Liver (tissue), 8 donors: ENCODE measurements at regions not wholly inside any gene's neighbourhood (a gene's known extent, or its start where the extent isn't known, plus 50 kb on each side); places are given as distances from the start of the nearest gene placed in this dataset.

Source experiments
- DNase-seq: peaks from one replicate; pipeline ENCODE4 v3.0.0-alpha.2; 2017; ENCODE audit warnings: low spot score
- H3K27ac ChIP-seq, 2 donors: one replicate each; pipeline ENCODE4 v1.7.0; 2013; ENCODE audit warnings: inconsistent platforms in 2 of 2, low read length in 2 of 2, control low read depth in 1 of 2, low read depth in 1 of 2, mild to moderate bottlenecking in 1 of 2
- H3K27me3 ChIP-seq, 4 donors: one replicate each; pipeline versions ENCODE4 v1.6.1 to v1.7.0; 2013; ENCODE audit warnings: low read length in 3 of 4, inconsistent platforms in 1 of 4, mild to moderate bottlenecking in 1 of 4, moderate library complexity in 1 of 4; ENCODE audit not compliant: control insufficient read depth in 4 of 4, insufficient read depth in 4 of 4
- H3K36me3 ChIP-seq, 4 donors: one replicate each; pipeline versions ENCODE4 v1.6.1 to v1.7.0; 2013; ENCODE audit warnings: low read length in 3 of 4, mild to moderate bottlenecking in 3 of 4, low read depth in 1 of 4, moderate library complexity in 1 of 4; ENCODE audit not compliant: control insufficient read depth in 4 of 4, insufficient read depth in 3 of 4
- H3K4me1 ChIP-seq, 4 donors: one replicate each; pipeline versions ENCODE4 v1.6.1 to v1.7.0; 2013; ENCODE audit warnings: low read length in 3 of 4, mild to moderate bottlenecking in 3 of 4, moderate library complexity in 1 of 4; ENCODE audit not compliant: control insufficient read depth in 4 of 4, insufficient read depth in 4 of 4
- H3K4me3 ChIP-seq, 3 donors: one replicate each; pipeline versions ENCODE4 v1.6.1 to v1.7.0; 2013; ENCODE audit warnings: low read length in 3 of 3, control low read depth in 1 of 3, low read depth in 1 of 3, mild to moderate bottlenecking in 1 of 3
- H3K9ac ChIP-seq, 2 donors: one replicate each; pipeline ENCODE4 v1.7.0; 2013; ENCODE audit warnings: low read length in 2 of 2, mild to moderate bottlenecking in 2 of 2, moderate library complexity in 2 of 2, control low read depth in 1 of 2, low read depth in 1 of 2
- H3K9me3 ChIP-seq, 4 donors: one replicate each; pipeline versions ENCODE4 v1.6.1 to v1.7.0; 2013; ENCODE audit warnings: low read length in 3 of 4; ENCODE audit not compliant: control insufficient read depth in 4 of 4
- ATF3 ChIP-seq: IDR thresholded peaks from 2 replicates; pipeline ENCODE4 v1.6.1; 2016; ENCODE audit warnings: antibody characterized with exemption
- CTCF ChIP-seq: fragments of 150-350 bp; IDR thresholded peaks from 2 replicates; pipeline ENCODE4 v1.5.1; 2017; ENCODE audit warnings: improper control_type of control experiment, low read depth, low read length; ENCODE audit not compliant: missing input control
- EGR1 ChIP-seq, 2 donors: IDR thresholded peaks; 2 replicates each; pipeline ENCODE4 v1.6.1; 2016 to 2018; ENCODE audit warnings: antibody characterized with exemption in 2 of 2, low read depth in 2 of 2
- FOXA1 ChIP-seq: IDR thresholded peaks from 2 replicates; pipeline ENCODE4 v1.6.1; 2016; ENCODE audit warnings: antibody characterized with exemption
- FOXA2 ChIP-seq: IDR thresholded peaks from 2 replicates; pipeline ENCODE4 v1.6.1; 2016; ENCODE audit warnings: antibody characterized with exemption
- GABPA ChIP-seq, 2 donors: IDR thresholded peaks in 1 of 2; conservative IDR thresholded peaks in 1 of 2; 2 replicates each; pipeline ENCODE4 v1.6.1; 2016; ENCODE audit warnings: antibody characterized with exemption in 2 of 2, mild to moderate bottlenecking in 1 of 2, moderate library complexity in 1 of 2
- HNF4A ChIP-seq, 2 donors: conservative IDR thresholded peaks; 2 replicates each; pipeline ENCODE4 v1.6.1; 2016; ENCODE audit warnings: antibody characterized with exemption in 2 of 2, mild to moderate bottlenecking in 2 of 2
- HNF4G ChIP-seq: IDR thresholded peaks from 2 replicates; pipeline ENCODE4 v1.6.1; 2016; ENCODE audit warnings: antibody characterized with exemption
- JUND ChIP-seq, 2 donors: IDR thresholded peaks; 2 replicates each; pipeline ENCODE4 v1.6.1; 2016; ENCODE audit warnings: antibody characterized with exemption in 2 of 2
- MAX ChIP-seq: IDR thresholded peaks from 2 replicates; pipeline ENCODE4 v1.6.1; 2016; ENCODE audit warnings: antibody characterized with exemption
- NR2F2 ChIP-seq: IDR thresholded peaks from 2 replicates; pipeline ENCODE4 v1.6.1; 2016; ENCODE audit warnings: antibody characterized with exemption
- RAD21 ChIP-seq, 2 donors: IDR thresholded peaks; 2 replicates each; pipeline ENCODE4 v1.6.1; 2016; ENCODE audit warnings: antibody characterized with exemption in 2 of 2, mild to moderate bottlenecking in 2 of 2
- REST ChIP-seq: IDR thresholded peaks from 2 replicates; pipeline ENCODE4 v1.6.1; 2016; ENCODE audit warnings: antibody characterized with exemption, mild to moderate bottlenecking
- RXRA ChIP-seq, 2 donors: IDR thresholded peaks; 2 replicates each; pipeline ENCODE4 v1.6.1; 2017 to 2018; ENCODE audit warnings: antibody characterized with exemption in 2 of 2, mild to moderate bottlenecking in 1 of 2
- SP1 ChIP-seq: IDR thresholded peaks from 2 replicates; pipeline ENCODE4 v1.6.1; 2018; ENCODE audit warnings: antibody characterized with exemption, mild to moderate bottlenecking
- TAF1 ChIP-seq: conservative IDR thresholded peaks from 2 replicates; pipeline ENCODE4 v1.6.1; 2016; ENCODE audit warnings: antibody characterized with exemption, mild to moderate bottlenecking
- ZBTB33 ChIP-seq: IDR thresholded peaks from 2 replicates; pipeline ENCODE4 v1.6.1; 2016; ENCODE audit warnings: antibody characterized with exemption
- WGBS: extraction: QIAGEN DNeasy Blood & Tissue Kit; methylation state at CpG from one replicate; pipeline ENCODE4 v1.1.7; 2013; 5-methylcytosine and 5-hydroxymethylcytosine counted together
- donor health status: healthy.
- donor health status: healthy.
- donor health status: healthy.
- donor health status: healthy.
- donor health status: healthy.

GRCh38 chr3:164233951-164234350 is 844.3 kb downstream of the SI start:
- no peak for TF ChIP-seq RXRA (IDR thresholded peaks at IDR 0.05)
- no peak for TF ChIP-seq GABPA (IDR thresholded peaks at IDR 0.05 in 1 of 2, conservative IDR thresholded peaks at IDR 0.05 in 1 of 2)
- TF ChIP-seq REST: no peak
- TF ChIP-seq FOXA1: no peak
- no peak for TF ChIP-seq HNF4A (conservative IDR thresholded peaks at IDR 0.05)
- TF ChIP-seq EGR1 (IDR thresholded peaks at IDR 0.05; ENCODE audit: low read depth in 2 of 2): no peak
- TF ChIP-seq ZBTB33: no peak
- TF ChIP-seq TAF1: no peak
- no peak for TF ChIP-seq NR2F2
- TF ChIP-seq CTCF: no peak
- TF ChIP-seq MAX: no peak
- no peak for TF ChIP-seq SP1
- TF ChIP-seq JUND (IDR thresholded peaks at IDR 0.05): no peak
- no peak for TF ChIP-seq HNF4G
- no peak for TF ChIP-seq FOXA2
- no peak for TF ChIP-seq ATF3
- no peak for TF ChIP-seq RAD21 (IDR thresholded peaks at IDR 0.05)
- WGBS: 61% methylated on average over 2 of the region's 2 CpGs
- DNase-seq: no peak

GRCh38 chr3:164231718-164232117 is 846.6 kb downstream of the SI start:
- Histone ChIP-seq H3K4me3 (no peak overlapping the region), H3K36me3 (no peaks in the 10 kb centered on the region), H3K9ac (no peak overlapping the region), H3K27me3 (no peaks in the 10 kb centered on the region), H3K9me3 (no peaks in the 10 kb centered on the region), H3K27ac (no peak overlapping the region), H3K4me1 (no peaks in the 10 kb centered on the region)
- DNase-seq: no peak
- WGBS: 96% methylated on average over 1 of the region's 1 CpG
- no peak for TF ChIP-seq REST
- no peak for TF ChIP-seq NR2F2
- no peak for TF ChIP-seq EGR1 (IDR thresholded peaks at IDR 0.05; ENCODE audit: low read depth in 2 of 2)
- no peak for TF ChIP-seq JUND (IDR thresholded peaks at IDR 0.05)
- TF ChIP-seq SP1: no peak
- TF ChIP-seq CTCF: no peak
- TF ChIP-seq TAF1: no peak
- TF ChIP-seq FOXA1: no peak
- TF ChIP-seq MAX: no peak
- TF ChIP-seq HNF4G: no peak
- TF ChIP-seq ATF3: no peak
- no peak for TF ChIP-seq RAD21 (IDR thresholded peaks at IDR 0.05)

More at GRCh38 chr3:164233951-164234350, 844.3 kb downstream of the SI start:
- no peaks in the 10 kb centered on the region for H3K27me3 ChIP-seq
- no peaks in the 10 kb centered on the region for H3K9me3 ChIP-seq
- no peak overlapping the region for H3K9ac ChIP-seq
- H3K4me3 ChIP-seq: no peak overlapping the region
- no peaks in the 10 kb centered on the region for H3K36me3 ChIP-seq
- H3K27ac ChIP-seq: no peak overlapping the region
- no peaks in the 10 kb centered on the region for H3K4me1 ChIP-seq
